Cerebellar cortex (tissue), 1 donor: ENCODE measurements at regions not wholly inside any gene's neighbourhood (a gene's known extent, or its start where the extent isn't known, plus 50 kb on each side); places are given as distances from the start of the nearest gene placed in this dataset.

Experiments used
- DNase-seq: peaks from one replicate; pipeline ENCODE4 v3.0.0-alpha.2; 2015; ENCODE audit warnings: low spot score

DNA sequence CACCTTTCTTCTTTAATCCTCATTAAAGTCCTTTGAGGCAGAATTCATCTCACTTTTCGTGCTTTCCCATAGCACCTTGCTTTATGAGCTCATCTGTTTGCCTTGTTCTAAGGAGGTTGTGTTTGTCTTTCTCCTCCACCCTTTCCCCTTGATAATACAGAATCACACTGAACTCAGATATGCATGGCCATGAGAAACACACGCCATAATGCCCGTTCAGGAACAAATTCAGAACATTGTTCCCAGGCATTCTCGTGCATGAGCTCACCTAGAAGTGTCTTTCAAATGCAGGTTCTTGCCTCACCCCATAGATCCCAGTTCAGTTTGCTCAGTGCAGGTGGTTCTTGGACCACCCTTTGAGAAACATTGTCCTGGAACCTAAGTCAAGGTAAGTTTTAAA, 71.1 kb downstream of the TMEM114 start:
- DNase-seq, result no peak

DNA sequence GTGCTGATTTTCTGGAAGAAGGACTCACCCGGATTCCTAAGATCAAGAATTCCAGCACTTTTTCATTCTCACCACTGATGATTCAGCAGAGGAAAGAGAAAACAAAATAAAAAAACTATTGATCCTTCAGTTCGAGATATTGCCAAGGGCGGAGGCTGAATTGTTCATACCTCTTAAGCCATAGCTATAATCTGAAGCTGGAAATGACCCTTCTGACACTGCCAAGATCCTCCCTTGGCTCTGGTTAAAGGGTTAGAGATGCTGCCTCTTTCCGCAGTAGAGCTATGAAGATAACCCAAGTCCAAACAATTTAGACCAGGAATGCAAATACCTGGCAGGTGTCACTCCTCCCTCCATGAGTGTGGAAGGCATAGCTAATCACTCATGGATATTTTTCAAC, 73.0 kb downstream of the TMEM114 start:
- no peak for DNase-seq

DNA sequence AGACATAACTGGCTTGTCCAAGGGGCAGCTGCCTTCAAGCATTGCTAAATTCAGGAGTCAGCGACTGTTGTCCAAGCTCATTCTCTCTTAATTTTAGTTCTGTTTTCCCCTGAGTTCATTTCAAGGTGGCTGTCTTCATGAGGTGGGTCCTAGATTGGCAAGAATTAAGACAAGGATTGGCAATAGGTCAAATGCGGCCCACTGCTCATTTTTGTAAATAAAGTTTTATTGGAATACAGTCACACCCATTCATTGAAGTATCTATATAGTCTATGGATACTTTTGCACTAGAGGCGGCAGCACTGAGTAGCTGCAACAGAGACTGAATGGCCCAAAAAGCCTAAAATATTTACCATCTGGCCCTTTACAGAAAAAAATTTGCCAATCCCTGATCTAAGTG, 73.8 kb downstream of the TMEM114 start:
- DNase-seq, result no peak

DNA sequence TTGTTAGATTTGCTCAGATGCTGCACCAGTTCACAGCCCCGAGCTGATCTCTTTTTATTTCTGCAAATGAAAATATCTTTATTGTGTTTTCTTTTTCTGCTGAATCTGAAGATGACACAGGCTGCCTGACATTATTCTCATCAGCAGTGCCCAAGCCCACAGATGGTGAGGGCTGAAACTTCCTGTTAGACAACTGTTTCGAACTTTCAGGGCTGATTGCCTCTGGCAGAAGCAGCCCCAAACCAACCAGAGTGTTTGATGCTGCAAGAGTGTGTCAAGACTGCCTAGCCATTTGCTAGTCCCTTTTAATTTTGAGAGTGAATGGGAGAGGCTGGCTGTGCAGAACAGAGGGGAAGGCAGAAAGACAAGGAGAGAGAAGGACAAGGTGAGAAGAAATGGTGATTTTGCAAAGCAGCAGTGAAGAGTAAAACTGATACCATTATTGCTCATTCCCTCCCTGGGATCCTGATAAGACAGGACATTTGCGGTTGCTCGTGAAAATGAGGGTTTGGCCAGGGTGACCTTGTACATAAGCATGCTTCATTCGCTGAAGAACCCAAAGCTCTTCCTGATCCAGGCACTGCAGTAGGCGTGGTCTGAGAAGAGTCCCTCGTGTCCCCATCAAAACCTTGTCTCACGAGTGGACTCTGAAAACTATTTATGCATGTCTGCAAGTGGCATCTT, 77.2 kb downstream of the TMEM114 start:
- no peak for DNase-seq

DNA sequence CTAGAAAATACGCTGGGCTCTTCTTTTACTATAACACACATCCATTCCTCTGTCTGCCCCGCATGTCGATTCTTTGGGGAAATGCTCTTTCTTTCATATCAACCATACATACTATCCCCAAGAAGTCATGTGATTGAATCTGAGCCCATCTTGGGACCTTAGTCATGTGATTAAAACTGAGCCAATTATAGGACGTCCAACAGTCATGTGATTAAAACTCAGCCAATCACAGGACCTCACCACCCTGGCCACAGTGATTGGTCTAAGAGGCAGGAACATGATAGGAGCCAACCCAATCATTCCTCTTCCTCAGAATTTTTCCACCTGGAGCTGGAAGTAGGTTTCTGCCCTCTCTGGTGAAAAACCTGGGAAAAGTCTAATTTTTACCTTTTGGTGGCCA, 78.8 kb downstream of the TMEM114 start:
- no peak for DNase-seq

DNA sequence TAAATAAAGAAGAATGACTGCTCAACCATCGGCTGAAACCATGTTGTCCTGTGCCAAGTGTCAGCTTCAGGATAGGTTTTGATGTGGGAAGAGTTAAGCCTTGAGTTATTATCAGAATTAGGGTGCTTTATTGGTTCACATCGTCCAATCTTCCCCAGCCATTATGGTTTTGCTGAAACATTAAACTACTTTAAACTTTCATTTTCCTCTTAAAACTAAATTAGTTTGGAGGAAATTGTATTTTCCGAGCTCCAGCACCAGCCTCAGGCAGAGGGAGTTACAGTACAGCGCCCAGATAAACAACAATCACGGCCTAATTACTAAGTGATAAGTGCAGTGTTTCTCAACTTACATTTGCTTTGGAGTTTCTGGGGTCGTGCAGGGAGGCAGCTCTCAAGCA, 80.2 kb downstream of the TMEM114 start:
- DNase-seq, result no peak

DNA sequence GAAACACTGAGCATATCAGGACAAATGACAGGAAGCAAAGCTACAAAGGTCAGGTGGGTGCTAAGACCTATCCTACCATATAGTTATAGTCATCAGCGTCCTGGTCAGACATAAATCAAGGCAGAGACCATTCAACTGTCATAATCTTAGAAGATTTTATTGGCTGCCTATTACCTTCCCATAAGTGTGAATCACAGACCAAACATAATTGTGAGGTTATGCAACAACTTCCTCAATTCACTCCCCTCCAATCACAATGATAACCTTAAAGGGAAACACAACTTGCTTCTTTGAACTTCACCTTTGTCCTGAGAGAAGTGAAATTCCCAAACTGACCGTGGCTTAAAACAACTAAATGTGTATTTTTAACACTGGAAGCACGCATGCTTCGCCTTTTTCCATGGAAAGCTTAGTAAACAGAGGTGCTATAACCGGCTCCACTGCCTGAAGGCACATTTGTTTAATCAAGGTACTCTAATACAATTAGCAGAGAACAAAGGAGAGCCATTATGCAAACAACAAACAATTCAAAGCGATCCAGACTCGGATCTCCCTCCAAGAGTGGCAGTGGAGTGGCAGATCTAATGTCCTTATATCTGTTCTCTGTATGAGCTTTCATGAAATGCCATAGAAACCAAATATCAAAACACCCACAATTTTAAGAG, 84.9 kb downstream of the TMEM114 start:
- DNase-seq, result no peak

DNA sequence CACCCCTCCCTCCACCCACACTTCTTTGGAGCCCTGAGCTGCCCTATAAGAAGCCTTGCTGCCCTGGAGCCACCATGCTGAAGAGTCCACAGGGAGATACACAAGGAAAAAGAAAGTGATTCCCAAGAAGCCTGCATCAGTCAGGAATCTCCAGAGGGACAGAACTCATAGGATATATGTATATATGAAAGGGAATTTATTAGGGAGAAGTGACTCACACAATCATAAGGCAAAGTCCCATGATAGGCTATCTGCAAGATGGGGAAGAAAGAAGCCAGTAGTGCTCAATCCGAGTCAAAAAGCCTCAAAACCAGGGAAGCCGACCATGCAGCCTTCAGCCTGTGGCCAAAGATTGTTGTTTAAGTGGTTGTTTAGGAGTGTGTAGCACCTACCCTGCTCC, 87.9 kb downstream of the TMEM114 start:
- DNase-seq, result no peak

DNA sequence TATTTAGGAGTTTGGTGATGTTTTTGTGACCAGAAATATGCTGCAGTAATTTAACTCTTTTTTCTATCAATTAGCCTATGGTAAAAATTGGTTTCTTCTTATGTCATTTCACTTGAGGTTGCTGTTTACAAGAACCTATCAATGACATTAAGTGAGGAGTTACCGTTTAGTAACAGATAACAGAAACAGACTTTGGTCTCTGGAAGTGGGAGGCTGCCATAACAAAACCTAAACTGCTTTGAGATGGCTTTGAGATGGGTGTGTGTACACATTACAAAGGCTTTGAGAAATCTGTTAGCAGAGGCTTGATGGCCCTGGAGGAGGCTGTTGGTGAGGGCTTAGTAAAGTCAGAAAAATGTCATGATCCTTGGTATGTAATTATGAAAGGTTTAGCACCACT, 90.0 kb downstream of the TMEM114 start:
- no peak for DNase-seq

DNA sequence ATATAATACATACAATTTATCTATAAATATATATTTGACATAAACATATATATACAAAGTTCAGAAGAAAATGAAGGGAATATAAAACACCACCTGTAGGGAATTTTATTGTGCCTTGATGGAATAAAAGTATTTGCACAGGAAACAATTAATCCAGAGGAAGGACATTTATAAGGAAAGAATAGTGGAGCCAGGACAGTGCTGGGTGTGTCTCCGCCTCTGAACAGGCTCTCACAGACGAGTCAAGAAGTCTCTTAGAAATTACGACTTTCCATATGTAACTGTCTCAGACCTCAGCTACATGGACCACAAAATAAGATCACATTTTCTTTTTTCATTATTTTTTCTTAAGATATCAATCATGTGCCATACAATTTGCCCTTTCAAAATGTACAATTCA, 93.9 kb downstream of the TMEM114 start:
- DNase-seq, result no peak

DNA sequence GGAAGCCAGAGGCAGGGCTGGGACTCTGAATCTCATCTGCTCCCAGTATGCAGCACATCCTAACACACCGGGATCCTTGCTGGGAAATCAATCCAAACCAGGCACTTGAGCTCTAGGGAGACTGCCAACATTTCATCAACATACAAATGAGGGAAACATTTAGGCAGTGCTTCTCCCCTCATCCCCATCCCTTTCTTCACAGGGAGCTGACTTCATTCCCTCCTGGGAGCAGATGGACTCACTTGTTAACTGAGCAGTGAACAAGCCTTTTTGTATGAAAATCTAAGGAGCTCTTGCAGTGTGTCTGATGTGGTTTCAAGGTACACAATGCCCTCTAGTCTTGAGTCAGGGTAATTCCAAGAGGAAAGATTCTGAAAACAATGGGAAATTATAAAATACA, 96.3 kb downstream of the TMEM114 start:
- DNase-seq, result peak; percentile 5

DNA sequence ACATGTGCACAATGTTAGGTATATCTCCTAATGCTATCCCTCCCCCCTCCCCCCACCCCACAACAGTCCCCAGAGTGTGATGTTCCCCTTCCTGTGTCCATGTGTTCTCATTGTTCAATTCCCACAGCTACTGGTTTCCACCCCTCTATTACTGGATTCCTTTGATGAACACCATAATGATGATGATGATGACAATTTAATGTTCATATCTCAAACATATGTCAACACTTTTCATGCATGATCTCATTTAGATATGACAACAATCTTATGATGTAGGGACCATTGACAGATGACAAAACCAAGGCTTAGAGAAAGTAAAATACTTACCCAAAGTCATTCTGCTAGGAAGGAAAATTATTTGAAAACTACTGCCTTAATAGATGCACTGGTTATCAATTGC, 97.6 kb downstream of the TMEM114 start:
- DNase-seq, result no peak

DNA sequence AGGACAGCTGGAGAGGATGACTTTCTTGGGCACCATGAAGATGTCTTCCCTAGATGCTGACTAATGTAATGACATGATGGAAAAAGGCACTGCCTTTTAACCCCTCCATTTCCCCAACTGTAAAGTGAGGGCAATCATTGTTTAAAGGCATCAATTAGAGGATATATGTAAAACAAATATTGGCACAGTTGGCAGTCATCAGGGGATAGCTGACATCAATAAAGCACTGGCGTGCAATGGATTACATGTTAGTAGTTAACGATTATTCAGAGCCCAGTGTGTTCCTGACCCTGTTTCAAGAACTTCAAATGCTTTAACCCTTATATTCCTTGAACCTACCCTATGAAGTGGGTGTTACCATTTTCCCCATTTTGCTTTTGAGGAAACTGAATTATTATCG, 100.7 kb downstream of the TMEM114 start:
- DNase-seq, result no peak

DNA sequence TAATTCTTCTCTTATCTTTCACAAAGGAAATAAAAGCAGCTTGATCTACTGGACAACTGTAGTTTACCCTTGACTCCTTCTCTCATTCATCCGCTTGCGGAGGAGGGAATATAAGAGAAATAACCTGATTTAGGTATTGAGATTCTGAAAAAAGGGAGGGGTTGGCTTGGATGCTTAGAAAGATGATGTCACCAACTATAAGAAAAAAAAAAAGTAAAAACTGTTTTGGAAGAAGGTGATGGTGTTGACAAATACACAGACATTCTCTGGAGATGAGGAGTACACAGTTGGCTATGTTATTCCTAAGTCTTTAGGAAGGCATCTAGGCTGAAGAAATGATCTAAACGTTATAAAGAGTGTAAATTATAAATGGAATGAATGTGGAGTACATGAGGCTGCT, 103.3 kb downstream of the TMEM114 start:
- DNase-seq, result no peak

DNA sequence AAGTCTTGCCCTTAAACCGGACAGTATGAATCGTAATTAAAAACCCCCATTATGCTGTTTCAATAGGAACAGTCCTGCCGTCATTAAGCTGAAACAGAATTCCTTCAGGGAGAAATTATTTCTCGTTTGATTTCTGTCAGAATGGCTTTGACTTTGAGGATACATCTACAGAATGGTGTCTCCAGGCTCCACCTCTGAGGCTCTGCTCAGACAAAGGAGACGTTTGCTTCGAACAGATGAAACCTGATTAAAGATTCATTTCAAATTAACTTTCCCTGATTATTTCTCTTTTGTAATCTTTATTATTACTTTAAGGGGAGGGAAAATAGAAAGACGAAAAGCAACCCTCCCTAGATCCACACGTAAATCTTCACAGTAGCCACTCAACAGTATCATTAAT, 106.9 kb downstream of the TMEM114 start:
- no peak for DNase-seq

DNA sequence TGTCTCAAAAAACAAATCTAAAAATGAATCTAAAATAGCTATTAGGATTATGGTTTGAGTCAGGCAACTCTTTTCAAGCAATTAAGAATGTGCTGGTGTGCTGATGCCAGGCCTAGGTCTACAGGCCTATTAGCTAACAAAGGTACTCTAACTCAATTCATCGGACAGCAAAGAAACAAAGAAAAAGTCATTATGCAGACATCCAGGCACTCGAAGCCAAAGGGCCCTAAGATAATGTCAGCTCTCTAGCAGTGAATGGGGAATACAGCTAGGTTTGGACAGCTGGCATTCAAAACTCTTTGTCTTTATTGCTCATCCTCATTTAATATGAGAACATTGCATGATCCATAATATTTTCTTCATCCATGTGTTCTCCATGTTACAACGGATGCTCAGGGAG, 108.5 kb downstream of the TMEM114 start:
- no peak for DNase-seq

DNA sequence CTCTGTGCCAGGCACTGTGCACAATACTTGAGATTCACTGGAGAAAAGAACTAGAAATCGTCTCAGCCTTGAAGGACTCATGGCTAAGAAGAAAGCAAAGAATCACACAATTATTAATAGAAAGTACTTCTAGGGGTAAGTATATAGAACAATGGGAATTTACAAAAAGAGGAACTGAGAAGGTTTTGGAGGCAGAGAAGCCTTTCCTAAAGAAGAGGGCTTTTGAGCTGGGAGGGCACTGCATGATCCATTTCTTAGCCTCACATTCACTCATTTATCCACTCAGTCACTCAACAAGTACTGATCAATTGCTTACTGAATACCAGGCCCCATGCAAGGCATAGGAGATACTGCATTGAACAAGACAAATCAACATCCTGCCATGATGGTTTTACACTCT, 113.5 kb downstream of the TMEM114 start:
- no peak for DNase-seq

DNA sequence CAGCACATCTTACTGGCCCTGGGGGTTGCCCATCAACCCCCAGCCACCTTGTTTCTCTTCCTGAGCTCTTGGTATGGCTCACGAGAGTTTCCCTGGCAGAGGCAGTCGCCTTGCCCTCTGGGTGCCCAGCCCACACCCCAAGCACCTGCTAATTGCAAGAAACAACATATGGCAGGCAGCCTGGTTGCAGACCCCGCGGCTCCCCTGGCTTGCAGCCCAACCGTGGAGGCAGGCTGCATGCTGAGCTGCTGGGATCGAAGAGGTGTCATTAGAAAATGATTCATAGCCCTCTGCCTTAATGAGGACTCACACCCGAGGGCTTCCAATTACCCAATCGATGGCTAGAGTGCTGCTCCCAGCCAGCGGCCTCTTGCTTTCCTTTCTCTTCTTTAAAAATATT, 115.7 kb downstream of the TMEM114 start:
- no peak for DNase-seq

DNA sequence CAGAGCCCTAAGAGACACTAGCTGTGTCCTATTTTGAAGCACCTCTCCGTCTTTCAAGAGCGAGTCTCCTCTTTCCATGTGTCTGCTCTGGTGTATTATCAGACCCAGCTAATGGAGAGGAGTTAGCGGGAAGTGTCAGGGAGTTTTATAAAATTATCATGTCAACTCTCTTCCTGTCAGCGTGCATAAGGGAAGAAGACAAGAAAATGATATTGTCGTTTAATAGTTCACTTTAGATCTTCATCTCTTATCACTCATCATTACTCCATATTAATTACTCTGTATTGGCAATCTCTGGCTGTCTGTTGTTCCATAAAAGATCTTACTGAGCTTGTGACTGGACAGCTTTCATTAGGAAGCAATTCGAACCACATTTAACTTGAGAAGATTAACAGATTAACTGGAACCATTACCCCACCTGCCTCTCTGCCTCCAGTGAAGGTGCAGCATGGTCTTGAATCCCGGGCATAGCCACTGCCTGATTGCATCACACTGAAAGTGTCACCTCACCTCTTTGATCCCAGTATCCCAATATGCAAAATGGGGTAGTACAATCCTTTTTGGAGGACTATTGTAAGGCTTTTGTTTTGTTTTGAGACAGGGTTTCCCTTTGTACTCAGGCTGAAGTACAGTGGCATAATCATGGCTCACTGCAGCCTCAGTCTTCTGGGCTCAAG, 121.1 kb downstream of the TMEM114 start:
- no peak for DNase-seq

DNA sequence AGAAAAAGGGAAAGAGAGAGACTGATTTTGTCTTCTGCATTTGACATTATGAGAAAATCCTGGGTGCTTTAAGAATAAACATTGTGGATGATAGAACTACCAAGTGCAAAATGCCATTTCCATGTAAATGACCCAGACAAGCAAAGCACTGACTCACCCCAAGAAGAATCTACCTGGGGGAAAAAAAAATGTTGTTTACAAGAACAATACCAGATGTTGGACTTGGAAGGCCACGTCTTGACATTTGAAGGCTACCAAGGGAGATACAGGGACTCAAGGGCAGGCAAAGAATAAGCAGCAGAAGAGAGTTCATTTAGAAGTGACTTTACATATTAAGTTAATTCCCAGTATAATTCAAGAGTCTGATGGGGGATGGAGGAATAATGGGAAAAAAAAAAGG, 125.3 kb downstream of the TMEM114 start:
- no peak for DNase-seq

DNA sequence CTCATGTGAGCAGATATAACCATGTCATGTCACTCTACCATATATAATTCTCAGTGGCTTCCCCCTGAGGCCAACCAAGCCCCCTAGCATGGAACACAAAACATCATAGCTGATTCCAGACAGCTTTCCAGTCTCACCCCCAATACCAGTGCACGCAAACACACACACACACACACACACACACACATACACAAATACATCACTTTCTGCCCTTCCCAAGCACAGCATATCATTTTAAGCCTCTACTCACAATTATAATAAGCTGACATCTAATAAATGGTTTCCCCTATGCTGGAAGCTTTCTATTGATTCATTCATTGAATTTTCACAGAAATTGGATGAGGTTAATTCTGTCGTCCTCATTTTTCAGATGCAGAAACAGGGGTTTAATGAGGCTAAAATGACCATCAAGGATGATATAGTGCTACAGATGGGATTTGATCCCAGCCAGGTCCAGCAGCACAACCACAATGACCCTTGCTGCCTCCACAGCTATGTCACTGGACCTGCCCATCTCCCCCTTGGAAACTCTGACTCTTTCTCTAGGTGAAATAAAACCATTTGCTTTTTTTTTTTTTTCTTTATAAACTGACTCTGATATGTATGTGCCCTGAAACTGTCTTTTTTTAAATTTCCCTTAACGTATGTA, 131.1 kb downstream of the TMEM114 start:
- DNase-seq, result no peak

DNA sequence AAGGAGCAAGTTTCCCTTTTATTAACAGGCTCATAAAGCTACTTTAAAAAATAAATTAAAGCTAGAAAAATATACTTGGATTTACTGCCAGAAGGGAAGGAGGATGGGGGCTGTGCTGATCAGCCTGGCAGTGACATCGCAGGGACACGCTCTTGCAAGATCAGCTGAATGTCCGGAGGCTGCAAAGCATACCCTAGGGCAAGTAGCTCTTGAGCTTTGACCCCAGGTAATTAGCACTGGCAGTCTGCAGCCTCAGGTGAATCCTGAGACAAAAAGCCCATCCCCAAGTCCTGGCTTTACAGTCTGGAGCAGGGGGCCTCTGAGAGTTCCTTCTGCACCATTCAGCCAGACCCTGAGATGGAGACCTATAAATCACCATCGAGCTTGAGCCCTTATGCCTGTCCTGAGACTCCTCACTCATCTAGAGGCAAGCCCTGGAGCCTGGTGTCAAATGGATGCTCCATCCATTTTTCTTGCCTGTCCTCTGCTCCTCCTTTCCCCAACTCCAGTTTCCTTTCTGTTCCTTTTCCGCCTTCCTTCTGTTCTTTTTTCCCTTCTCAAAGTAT, 131.7 kb downstream of the TMEM114 start:
- no peak for DNase-seq

DNA sequence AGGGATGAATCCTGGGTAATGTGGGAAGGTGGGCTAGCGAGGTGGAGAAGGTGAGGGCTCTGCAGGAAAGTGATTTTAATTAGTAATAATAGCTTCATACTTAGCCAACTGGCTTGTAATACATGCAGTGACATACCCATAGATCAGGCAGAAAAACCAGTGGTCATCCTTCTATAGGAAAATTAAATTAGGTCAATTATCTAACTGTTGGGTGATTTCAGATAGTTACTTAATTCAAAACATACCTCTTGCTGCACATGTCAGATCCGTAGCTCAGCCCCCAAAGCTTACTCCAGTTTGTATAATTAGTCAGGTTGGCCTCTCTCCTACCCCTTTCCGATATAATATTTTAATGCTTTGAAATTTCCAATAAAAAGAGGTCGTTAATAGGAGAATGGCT, 137.0 kb downstream of the TMEM114 start:
- DNase-seq, result no peak
